KMS-11 (cell line): ENCODE measurements at regions not wholly inside any gene's neighbourhood (a gene's known extent, or its start where the extent isn't known, plus 50 kb on each side); places are given as distances from the start of the nearest gene placed in this dataset.
"Not testable (repeated sequence)": the region's sequence is repeated elsewhere in the genome, so short reads cannot be mapped to it uniquely, and the experiment has no call there.

Experiments
- H2AFZ ChIP-seq: fragments of 200-600 bp; sonication (generic); 2 replicates; pipeline ENCODE4 v1.6.1; 2016; ENCODE audit warnings: antibody characterized with exemption, mixed run types, low read depth
- H3K27ac ChIP-seq: fragments of 200-600 bp; sonication (generic); 2 replicates; pipeline ENCODE4 v1.6.1; 2016; ENCODE audit warnings: mild to moderate bottlenecking, mixed run types
- H3K27me3 ChIP-seq: fragments of 200-600 bp; sonication (generic); 2 replicates; pipeline ENCODE4 v1.6.1; 2017; ENCODE audit warnings: mild to moderate bottlenecking, low read depth, mixed run types, moderate library complexity; ENCODE audit not compliant: insufficient read depth
- H3K36me3 ChIP-seq: fragments of 200-600 bp; sonication (generic); 2 replicates; pipeline ENCODE4 v1.6.1; 2017; ENCODE audit warnings: mild to moderate bottlenecking, mixed run types; ENCODE audit not compliant: insufficient read depth
- H3K4me1 ChIP-seq: fragments of 200-600 bp; sonication (generic); 2 replicates; pipeline ENCODE4 v1.6.1; 2016; ENCODE audit warnings: mild to moderate bottlenecking, low read depth, mixed run types; ENCODE audit not compliant: poor library complexity, severe bottlenecking
- H3K4me2 ChIP-seq: fragments of 200-600 bp; sonication (generic); 2 replicates; pipeline ENCODE4 v1.7.0; 2016; ENCODE audit warnings: mild to moderate bottlenecking, mixed run types
- H3K4me3 ChIP-seq: fragments of 200-600 bp; sonication (generic); IDR thresholded peaks from 2 replicates; pipeline ENCODE4 v1.6.1; 2017; ENCODE audit warnings: low read depth, low read length, mixed read lengths; ENCODE audit not compliant: insufficient read depth
- H3K79me2 ChIP-seq: fragments of 200-600 bp; sonication (generic); 2 replicates; pipeline ENCODE4 v1.6.1; 2016; ENCODE audit warnings: low read depth, mixed run types; ENCODE audit not compliant: insufficient read depth
- H3K9ac ChIP-seq: fragments of 200-600 bp; sonication (generic); 2 replicates; pipeline ENCODE4 v1.6.1; 2016; ENCODE audit warnings: mild to moderate bottlenecking, mixed run types
- H4K20me1 ChIP-seq: fragments of 200-600 bp; sonication (generic); 2 replicates; pipeline ENCODE4 v1.6.1; 2016; ENCODE audit warnings: mild to moderate bottlenecking, mixed run types; ENCODE audit not compliant: insufficient read depth
- CTCF ChIP-seq: fragments of 200-600 bp; sonication (generic); conservative IDR thresholded peaks from 2 replicates; pipeline ENCODE4 v1.6.1; 2017; ENCODE audit warnings: low read depth, mild to moderate bottlenecking, antibody characterized with exemption, low read length, moderate library complexity, mixed read lengths

- Histone ChIP-seq H3K79me2 (no peaks in the 10 kb centered on the region), H3K9ac (no peak overlapping the region), H3K36me3 (no peaks in the 10 kb centered on the region), H2AFZ (no peak overlapping the region), H4K20me1 (no peaks in the 10 kb centered on the region), H3K27ac (no peak overlapping the region), H3K4me1 (no peaks in the 10 kb centered on the region), H3K4me3 (no peak overlapping the region), H3K4me2 (no peak overlapping the region), H3K27me3 (no peaks in the 10 kb centered on the region)
- no peak for TF ChIP-seq CTCF
These were observed 105.5 kb upstream of the SIMC1 start for GRCh38 chr5:176132471-176133288.

GRCh38 chr5:176133289-176133870 is 104.8 kb upstream of the SIMC1 start:
- Histone ChIP-seq H2AFZ (no peak overlapping the region), H3K27me3 (no peaks in the 10 kb centered on the region), H3K4me3 (no peak overlapping the region)

GRCh38 chr5:176133877-176134276 is 104.3 kb upstream of the SIMC1 start:
- no peaks in the 10 kb centered on the region for H3K27me3 ChIP-seq
- no peaks in the 10 kb centered on the region for H3K79me2 ChIP-seq
- no peak overlapping the region for H3K4me3 ChIP-seq
- H3K36me3 ChIP-seq = no peaks in the 10 kb centered on the region
- no peaks in the 10 kb centered on the region for H4K20me1 ChIP-seq
- no peak overlapping the region for H2AFZ ChIP-seq
- H3K27ac ChIP-seq = no peak overlapping the region
- no peak for TF ChIP-seq CTCF
- peaks cover 6% of the 10 kb centered on the region for H3K4me1 ChIP-seq
- H3K9ac ChIP-seq = no peak overlapping the region
- H3K4me2 ChIP-seq = no peak overlapping the region

More at GRCh38 chr5:176133289-176133870, 104.8 kb upstream of the SIMC1 start:
- TF ChIP-seq CTCF = no peak
- H3K79me2 ChIP-seq = no peaks in the 10 kb centered on the region
- no peak overlapping the region for H3K4me2 ChIP-seq
- no peak overlapping the region for H3K9ac ChIP-seq
- H4K20me1 ChIP-seq = no peaks in the 10 kb centered on the region
- H3K27ac ChIP-seq = no peak overlapping the region
- H3K36me3 ChIP-seq = no peaks in the 10 kb centered on the region
- H3K4me1 ChIP-seq = peaks cover under 1% of the 10 kb centered on the region

GRCh38 chr5:176134529-176135223 is 103.5 kb upstream of the SIMC1 start:
- Histone ChIP-seq H3K4me1 (peaks cover 14% of the 10 kb centered on the region), H3K4me3 (no peak overlapping the region), H3K27me3 (no peaks in the 10 kb centered on the region), H3K9ac (no peak overlapping the region), H4K20me1 (no peaks in the 10 kb centered on the region), H2AFZ (no peak overlapping the region), H3K27ac (no peak overlapping the region), H3K79me2 (no peaks in the 10 kb centered on the region), H3K36me3 (no peaks in the 10 kb centered on the region), H3K4me2 (no peak overlapping the region)
- no peak for TF ChIP-seq CTCF

- not testable (repeated sequence) for H3K79me2 ChIP-seq, H4K20me1 ChIP-seq, H3K9ac ChIP-seq, H2AFZ ChIP-seq, H3K27me3 ChIP-seq, H3K36me3 ChIP-seq, H3K4me3 ChIP-seq
- peak overlapping the region; percentile 32; the same call in 1 of the 2 replicates for H3K27ac ChIP-seq
- H3K4me2 ChIP-seq = peak overlapping the region; percentile 63
- H3K4me1 ChIP-seq = peaks cover 69% of the 10 kb centered on the region
These were observed 98.1 kb upstream of the SIMC1 start for GRCh38 chr5:176140138-176140537.
